GM20000 (cell line): ENCODE measurements at regions not wholly inside any gene's neighbourhood (a gene's known extent, or its start where the extent isn't known, plus 50 kb on each side); places are given as distances from the start of the nearest gene placed in this dataset.

Source experiments
- DNase-seq: peaks from one replicate; pipeline ENCODE4 v3.0.0; 2012; ENCODE audit warnings: low spot score
- CTCF ChIP-seq: IDR thresholded peaks from 2 replicates; pipeline ENCODE4 v1.5.1; 2012; ENCODE audit warnings: mild to moderate bottlenecking, control low read depth; ENCODE audit errors: extremely low read depth, missing control alignments

- no peak for TF ChIP-seq CTCF
- no peak for DNase-seq
Observed at GRCh38 chr6:6412700-6413099, 92.2 kb upstream of the F13A1 start.

GRCh38 chr6:6414931-6415330 is 94.5 kb upstream of the F13A1 start:
- no peak for TF ChIP-seq CTCF
- DNase-seq = no peak

- no peak for TF ChIP-seq CTCF
- DNase-seq = no peak
Observed at GRCh38 chr6:6417475-6417874, 97.0 kb upstream of the F13A1 start.

GRCh38 chr6:6418421-6418820 is 98.0 kb upstream of the F13A1 start:
- no peak for TF ChIP-seq CTCF
- no peak for DNase-seq

- no peak for DNase-seq
- TF ChIP-seq CTCF = no peak
Observed at GRCh38 chr6:6420107-6420506, 99.6 kb upstream of the F13A1 start.

GRCh38 chr6:6434151-6434550 is 113.7 kb upstream of the F13A1 start:
- TF ChIP-seq CTCF = no peak
- DNase-seq = no peak

- TF ChIP-seq CTCF = no peak
- DNase-seq = no peak
Observed at GRCh38 chr6:6434723-6435122, 114.3 kb upstream of the F13A1 start.
